Non-pigmented ciliary epithelial cell (primary cell): ENCODE measurements at regions not wholly inside any gene's neighbourhood (a gene's known extent, or its start where the extent isn't known, plus 50 kb on each side); places are given as distances from the start of the nearest gene placed in this dataset.
"Not testable (repeated sequence)": the region's sequence is repeated elsewhere in the genome, so short reads cannot be mapped to it uniquely, and the experiment has no call there.

Experiments
- DNase-seq: peaks from one replicate; pipeline ENCODE4 v3.0.0-alpha.2; 2010; ENCODE audit warnings: low read depth

DNA sequence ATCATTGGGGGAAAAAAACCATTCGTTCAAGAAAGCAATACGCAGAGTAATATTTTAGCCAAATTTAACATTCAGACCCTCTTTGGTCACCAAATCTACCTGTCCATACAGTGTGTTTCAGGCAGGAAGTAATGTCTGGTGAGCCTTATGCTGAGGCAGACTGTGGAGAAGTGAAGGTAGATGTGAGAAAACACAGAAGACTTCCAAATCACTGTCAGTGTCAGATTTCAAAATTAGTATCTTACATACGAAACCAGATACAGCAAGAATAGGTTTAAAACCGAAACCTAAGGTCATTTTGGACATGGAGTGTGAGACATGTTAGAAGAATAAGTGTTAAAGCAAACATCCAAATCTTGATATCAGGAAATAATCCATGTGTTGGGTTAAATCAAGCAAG lies 664.5 kb upstream of the HTR2C start:
- DNase-seq = no peak

- DNase-seq = no peak
Observed at GRCh38 chrX:113906168-113906567, 677.7 kb upstream of the HTR2C start.

GRCh38 chrX:113892891-113893290 lies 691.0 kb upstream of the HTR2C start:
- DNase-seq = no peak

DNA sequence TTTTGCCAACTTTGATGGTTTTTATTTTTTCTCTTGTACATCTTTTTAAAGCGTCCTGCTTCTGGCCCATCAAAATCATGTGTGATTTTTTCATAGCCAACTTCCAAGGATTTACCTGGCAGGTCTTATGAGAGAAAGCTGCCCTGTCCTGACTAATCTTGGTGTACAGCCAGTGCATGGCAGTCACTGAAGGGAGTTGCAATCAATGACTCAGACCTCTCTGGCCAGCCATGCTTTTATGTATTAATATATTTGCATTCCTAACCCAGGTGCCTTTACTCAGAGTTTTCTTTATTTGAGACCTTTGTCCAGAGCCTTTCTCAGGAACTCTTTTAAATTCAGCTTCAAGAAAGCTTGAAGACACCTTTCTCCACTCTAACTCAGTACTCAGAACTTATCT lies 691.5 kb upstream of the HTR2C start:
- no peak for DNase-seq

GRCh38 chrX:113873056-113873455 lies 710.8 kb upstream of the HTR2C start:
- no peak for DNase-seq

- DNase-seq = no peak
Observed at GRCh38 chrX:113868711-113869110, 715.2 kb upstream of the HTR2C start.

GRCh38 chrX:113868177-113868576 lies 715.7 kb upstream of the HTR2C start:
- DNase-seq = no peak

- DNase-seq = no peak
Observed at GRCh38 chrX:113849408-113849807, 734.5 kb upstream of the HTR2C start.

GRCh38 chrX:113833096-113834055 lies 750.5 kb upstream of the HTR2C start:
- no peak for DNase-seq

- DNase-seq = no peak
Observed at GRCh38 chrX:113828470-113828869, 755.4 kb upstream of the HTR2C start.

GRCh38 chrX:113818346-113818745 lies 765.5 kb upstream of the HTR2C start:
- DNase-seq = no peak

DNA sequence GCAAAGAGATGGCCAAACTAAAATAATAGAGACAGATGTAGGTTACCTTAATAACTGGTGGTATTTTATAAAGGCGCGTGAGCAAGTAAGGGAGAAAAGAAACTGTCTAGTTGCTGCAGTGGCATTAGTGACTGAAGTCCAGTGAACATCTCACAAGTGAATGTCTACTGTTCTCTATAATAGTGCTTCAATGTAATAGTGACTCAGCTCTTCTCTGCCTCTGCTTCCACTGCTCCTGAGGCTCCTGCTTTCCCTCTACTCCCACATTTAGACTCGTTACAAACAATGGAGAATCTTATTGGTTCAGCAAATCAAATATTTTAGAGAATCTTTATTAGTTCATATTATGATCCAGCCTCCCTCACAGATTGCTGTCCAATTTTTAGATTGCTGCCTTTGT lies 779.1 kb upstream of the HTR2C start:
- no peak for DNase-seq

- no peak for DNase-seq
Observed at GRCh38 chrX:113804291-113804690, 779.6 kb upstream of the HTR2C start.

DNA sequence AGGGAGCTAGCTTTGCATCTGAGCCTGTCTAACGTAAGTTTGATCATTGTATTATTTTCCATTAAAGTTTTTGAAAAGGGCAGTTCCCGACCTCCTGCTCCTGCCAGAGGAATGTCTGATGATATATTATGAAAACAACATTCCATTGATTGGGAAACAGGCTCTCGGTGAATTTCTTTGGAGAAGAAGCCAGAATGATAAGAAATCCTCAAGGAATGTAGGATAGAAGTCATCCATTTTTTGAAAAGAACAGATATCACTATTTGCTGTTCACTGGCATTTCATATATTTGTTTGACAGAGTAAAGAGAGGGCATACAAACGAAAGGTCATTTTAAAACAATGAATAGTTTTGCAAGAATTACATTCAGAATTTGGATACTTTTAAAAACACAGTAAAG lies 781.0 kb upstream of the HTR2C start:
- DNase-seq = no peak

DNA sequence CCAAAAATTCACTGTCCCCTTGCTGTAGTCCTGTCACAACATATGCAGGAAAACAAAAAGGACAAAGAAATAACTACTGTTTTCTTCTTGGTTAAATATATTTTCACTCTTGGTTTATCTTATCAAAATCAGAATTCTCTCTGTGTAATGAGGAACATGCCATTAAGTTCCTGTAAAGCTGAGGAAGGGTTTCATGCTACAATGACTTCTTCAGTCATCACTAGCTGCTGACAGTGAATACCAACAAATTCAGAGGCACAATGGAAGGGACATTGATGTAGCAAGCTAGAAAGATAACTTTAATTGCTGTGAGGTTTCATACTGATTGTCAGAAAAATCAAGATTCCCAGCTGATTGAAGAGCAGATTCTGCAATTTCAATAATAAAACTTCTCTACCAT lies 782.9 kb upstream of the HTR2C start:
- no peak for DNase-seq

DNA sequence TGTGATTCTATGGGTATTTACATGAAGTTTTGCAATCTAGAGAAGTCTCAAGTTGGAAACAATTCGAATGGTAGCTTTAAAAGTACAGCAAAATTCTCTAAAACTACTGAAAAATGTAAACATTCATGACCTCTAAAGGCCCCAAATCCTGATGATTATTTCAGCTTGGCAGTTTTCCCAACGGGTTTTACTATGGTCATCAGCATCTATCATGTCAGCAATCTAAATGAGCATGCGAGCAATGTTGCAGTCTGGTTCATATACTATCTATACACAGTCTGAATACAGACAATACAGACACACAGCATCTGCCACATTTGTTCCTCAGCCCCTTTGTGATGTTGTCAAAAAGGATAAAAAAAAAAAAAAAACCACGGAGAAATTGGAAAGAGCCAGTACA lies 790.3 kb upstream of the HTR2C start:
- no peak for DNase-seq

GRCh38 chrX:113790987-113791386 lies 792.9 kb upstream of the HTR2C start:
- DNase-seq = no peak

- DNase-seq = not testable (repeated sequence)
Observed at GRCh38 chrX:113784754-113785153, 799.1 kb upstream of the HTR2C start.

DNA sequence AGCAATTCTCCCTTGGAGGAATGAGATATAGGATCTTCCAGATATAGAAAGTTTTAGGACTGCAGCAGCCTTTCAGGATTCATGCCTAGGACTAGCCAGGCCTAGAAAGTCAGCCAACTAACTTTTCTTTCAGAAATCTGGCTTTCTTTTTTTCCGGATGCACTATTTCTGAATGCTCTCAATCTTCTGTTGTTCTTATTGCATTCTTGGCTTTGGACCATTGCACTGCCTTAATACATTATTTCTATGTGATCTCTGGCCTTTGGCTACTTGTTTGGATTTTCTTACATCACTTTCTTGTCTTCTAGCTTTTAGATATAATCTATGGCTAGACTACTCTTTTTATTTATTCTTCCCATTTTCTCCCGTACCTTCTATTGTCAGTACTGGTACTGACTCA lies 813.1 kb upstream of the HTR2C start:
- no peak for DNase-seq

DNA sequence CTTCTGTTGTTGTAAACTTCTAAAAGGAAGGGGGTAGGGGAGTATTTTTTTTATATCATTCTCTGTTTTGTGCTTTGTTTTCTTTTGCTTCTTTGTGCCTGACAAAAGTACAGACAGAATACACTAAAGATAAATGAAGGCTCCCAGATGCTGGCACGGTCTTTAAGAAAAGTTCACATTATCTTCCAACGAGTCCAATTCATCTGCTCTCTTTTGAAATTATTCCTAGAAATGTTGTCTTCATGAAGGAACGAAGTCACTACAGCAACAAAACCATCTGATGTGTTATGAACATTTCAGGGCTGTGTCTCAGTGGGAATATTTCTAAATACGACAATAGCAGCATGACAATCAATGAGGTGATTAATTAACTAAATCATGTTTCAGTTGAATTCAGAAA lies 813.8 kb upstream of the HTR2C start:
- no peak for DNase-seq

GRCh38 chrX:113759422-113759821 lies 824.5 kb upstream of the HTR2C start:
- no peak for DNase-seq

GRCh38 chrX:113747274-113747973 lies 836.5 kb upstream of the HTR2C start:
- DNase-seq = no peak

DNA sequence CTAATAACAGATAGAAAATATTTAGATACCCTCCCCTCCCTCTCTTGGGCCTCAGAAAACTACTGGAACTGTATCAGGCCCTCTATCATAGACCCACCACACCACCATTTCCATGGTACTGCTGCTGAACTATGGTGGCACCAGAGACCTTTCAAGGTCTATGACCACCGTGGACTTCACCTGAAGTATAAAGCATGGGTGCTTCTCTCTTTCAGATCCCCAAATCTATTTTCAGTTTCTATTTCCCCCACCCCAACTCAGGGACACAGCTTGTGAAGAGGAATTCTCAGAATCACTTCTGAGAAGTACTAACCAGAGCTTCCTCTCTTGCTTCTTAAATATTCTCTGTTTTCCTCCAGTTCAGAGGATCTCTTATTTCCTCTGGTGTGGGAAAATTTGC lies 840.8 kb upstream of the HTR2C start:
- no peak for DNase-seq
